GM18519 (cell line): ENCODE measurements at regions not wholly inside any gene's neighbourhood (a gene's known extent, or its start where the extent isn't known, plus 50 kb on each side); places are given as distances from the start of the nearest gene placed in this dataset.
"Not testable (repeated sequence)": the region's sequence is repeated elsewhere in the genome, so short reads cannot be mapped to it uniquely, and the experiment has no call there.

Source experiments
- ATAC-seq: cut with Tn5 transposase; IDR thresholded peaks from one replicate; pipeline ENCODE4 v1.9.1; 2021; ENCODE audit warnings: mild to moderate bottlenecking, moderate library complexity; ENCODE audit not compliant: unreplicated experiment, low FRiP score

- no peak for ATAC-seq
Measured at GRCh38 chr2:57217013-57217412, 829.6 kb upstream of the VRK2 start.

GRCh38 chr2:57218206-57218605 lies 828.4 kb upstream of the VRK2 start:
- ATAC-seq: no peak

GRCh38 chr2:57229706-57230105 lies 816.9 kb upstream of the VRK2 start:
- ATAC-seq: not testable (repeated sequence)

- not testable (repeated sequence) for ATAC-seq
Measured at GRCh38 chr2:57232341-57232740, 814.3 kb upstream of the VRK2 start.

- not testable (repeated sequence) for ATAC-seq
Measured at GRCh38 chr2:57251495-57251894, 795.1 kb upstream of the VRK2 start.

- ATAC-seq: not testable (repeated sequence)
Measured at GRCh38 chr2:57276408-57276807, 770.2 kb upstream of the VRK2 start.

GRCh38 chr2:57278451-57278850 lies 768.2 kb upstream of the VRK2 start:
- ATAC-seq: no peak

GRCh38 chr2:57291209-57291608 lies 755.4 kb upstream of the VRK2 start:
- no peak for ATAC-seq

GRCh38 chr2:57296795-57297517 lies 749.6 kb upstream of the VRK2 start:
- no peak for ATAC-seq

GRCh38 chr2:57313678-57314077 lies 732.9 kb upstream of the VRK2 start:
- no peak for ATAC-seq

GRCh38 chr2:57314682-57315081 lies 731.9 kb upstream of the VRK2 start:
- no peak for ATAC-seq

- no peak for ATAC-seq
Measured at GRCh38 chr2:57330447-57330846, 716.2 kb upstream of the VRK2 start.

GRCh38 chr2:57333221-57333620 lies 713.4 kb upstream of the VRK2 start:
- no peak for ATAC-seq

GRCh38 chr2:57343391-57344006 lies 703.1 kb upstream of the VRK2 start:
- ATAC-seq: no peak

GRCh38 chr2:57368190-57368589 lies 678.4 kb upstream of the VRK2 start:
- ATAC-seq: no peak

- no peak for ATAC-seq
Measured at GRCh38 chr2:57370882-57371585, 675.6 kb upstream of the VRK2 start.

- no peak for ATAC-seq
Measured at GRCh38 chr2:57372237-57372984, 674.2 kb upstream of the VRK2 start.

- no peak for ATAC-seq
Measured at GRCh38 chr2:57373530-57373929, 673.1 kb upstream of the VRK2 start.

GRCh38 chr2:57376985-57377384 lies 669.6 kb upstream of the VRK2 start:
- ATAC-seq: peak; percentile 42

- ATAC-seq: no peak
Measured at GRCh38 chr2:57386305-57386704, 660.3 kb upstream of the VRK2 start.
